ENCODE measurements at regions not wholly inside any gene's neighbourhood (a gene's known extent, or its start where the extent isn't known, plus 50 kb on each side); places are given as distances from the start of the nearest gene placed in this dataset.

DNA sequence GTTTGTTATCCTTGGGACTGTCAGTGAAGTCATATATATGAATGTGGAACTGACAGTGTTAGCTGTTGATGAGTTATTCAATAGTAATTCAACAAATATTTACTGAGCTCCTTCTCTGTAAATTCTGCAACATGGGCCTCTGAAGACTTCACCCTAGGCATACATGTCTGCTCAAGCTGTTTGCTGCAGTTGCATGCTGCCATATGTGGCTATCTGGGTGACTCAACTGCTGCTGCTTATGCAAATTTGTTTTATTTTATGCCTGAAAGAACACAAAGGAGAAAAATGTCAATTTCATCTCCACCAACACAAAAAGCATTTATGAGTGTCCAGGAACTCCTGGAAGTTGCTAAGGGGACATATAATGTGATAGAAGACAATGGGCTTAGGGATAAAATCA lies 417.6 kb downstream of the AASDHPPT start:
- Histone ChIP-seq H3K9me3 (no peaks in the 10 kb centered on the region), H3K4me1 (no peaks in the 10 kb centered on the region), H3K27ac (no peak overlapping the region), H3K36me3 (no peaks in the 10 kb centered on the region), H3K4me3 (no peak overlapping the region), H3K27me3 (no peaks in the 10 kb centered on the region)
- no peak for DNase-seq (ENCODE audit: extremely low spot score in 2 of 2)
- intact Hi-C loops (cut with DNase I), result no loop called here
- TF ChIP-seq POLR2AphosphoS5 (IDR thresholded peaks at IDR 0.05; ENCODE audit: insufficient read depth in 1 of 2, low read depth in 1 of 2), result no peak
- no peak for TF ChIP-seq POLR2A (IDR thresholded peaks at IDR 0.05)
- TF ChIP-seq, protein P1, sequence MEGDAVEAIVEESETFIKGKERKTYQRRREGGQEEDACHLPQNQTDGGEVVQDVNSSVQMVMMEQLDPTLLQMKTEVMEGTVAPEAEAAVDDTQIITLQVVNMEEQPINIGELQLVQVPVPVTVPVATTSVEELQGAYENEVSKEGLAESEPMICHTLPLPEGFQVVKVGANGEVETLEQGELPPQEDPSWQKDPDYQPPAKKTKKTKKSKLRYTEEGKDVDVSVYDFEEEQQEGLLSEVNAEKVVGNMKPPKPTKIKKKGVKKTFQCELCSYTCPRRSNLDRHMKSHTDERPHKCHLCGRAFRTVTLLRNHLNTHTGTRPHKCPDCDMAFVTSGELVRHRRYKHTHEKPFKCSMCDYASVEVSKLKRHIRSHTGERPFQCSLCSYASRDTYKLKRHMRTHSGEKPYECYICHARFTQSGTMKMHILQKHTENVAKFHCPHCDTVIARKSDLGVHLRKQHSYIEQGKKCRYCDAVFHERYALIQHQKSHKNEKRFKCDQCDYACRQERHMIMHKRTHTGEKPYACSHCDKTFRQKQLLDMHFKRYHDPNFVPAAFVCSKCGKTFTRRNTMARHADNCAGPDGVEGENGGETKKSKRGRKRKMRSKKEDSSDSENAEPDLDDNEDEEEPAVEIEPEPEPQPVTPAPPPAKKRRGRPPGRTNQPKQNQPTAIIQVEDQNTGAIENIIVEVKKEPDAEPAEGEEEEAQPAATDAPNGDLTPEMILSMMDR (IDR thresholded peaks at IDR 0.05), result no peak

DNA sequence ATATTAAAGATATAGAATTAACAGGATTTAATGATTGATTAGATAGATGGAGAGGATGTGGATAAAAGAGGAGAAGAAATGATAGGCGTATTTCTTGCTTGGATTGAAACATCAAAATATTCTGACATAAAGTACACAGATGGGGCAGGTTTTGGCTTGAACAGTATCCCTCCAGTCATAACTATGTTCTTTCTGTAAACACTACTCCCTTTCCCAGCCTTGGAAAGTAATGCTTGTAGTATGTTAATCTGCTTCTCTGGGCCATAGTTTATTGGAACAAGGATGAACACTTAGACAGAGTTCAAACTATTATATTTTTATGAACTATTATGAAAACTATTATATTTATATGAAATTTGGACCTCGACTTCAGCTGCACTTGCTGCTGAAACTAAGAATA lies 419.2 kb downstream of the AASDHPPT start:
- intact Hi-C loops (cut with DNase I), result no loop called here
- Histone ChIP-seq H3K9me3 (no peaks in the 10 kb centered on the region), H3K36me3 (no peaks in the 10 kb centered on the region), H3K4me3 (no peak overlapping the region), H3K27me3 (no peaks in the 10 kb centered on the region), H3K4me1 (no peaks in the 10 kb centered on the region), H3K27ac (no peak overlapping the region)
- no peak for DNase-seq (ENCODE audit: extremely low spot score in 2 of 2)
- TF ChIP-seq POLR2AphosphoS5 (IDR thresholded peaks at IDR 0.05; ENCODE audit: insufficient read depth in 1 of 2, low read depth in 1 of 2) (no peak), POLR2A (IDR thresholded peaks at IDR 0.05) (no peak)
- TF ChIP-seq, protein P1 (IDR thresholded peaks at IDR 0.05), result no peak

DNA sequence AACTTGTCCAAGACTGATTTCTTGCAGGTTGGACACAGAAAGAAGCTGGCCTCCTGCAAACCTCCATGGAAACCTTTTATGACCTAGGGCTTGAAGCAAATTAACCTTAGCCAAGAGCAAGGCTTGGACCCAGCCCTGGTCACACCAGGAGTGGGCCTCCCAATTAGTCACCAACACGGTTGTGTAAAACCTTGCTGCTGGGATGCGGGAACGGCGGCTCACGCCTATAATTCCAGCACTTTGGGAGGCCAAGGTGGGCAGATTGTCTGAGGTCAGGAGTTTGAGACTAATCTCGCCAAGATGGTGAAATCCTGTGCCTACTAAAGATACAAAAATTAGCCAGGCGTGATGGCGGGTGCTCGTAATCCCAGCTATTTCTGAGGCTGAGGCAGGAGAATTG lies 419.9 kb downstream of the AASDHPPT start:
- intact Hi-C loops (cut with DNase I), result no loop called here
- Histone ChIP-seq H3K4me1 (no peaks in the 10 kb centered on the region), H3K27me3 (no peaks in the 10 kb centered on the region), H3K9me3 (no peaks in the 10 kb centered on the region), H3K4me3 (no peak overlapping the region), H3K27ac (no peak overlapping the region), H3K36me3 (no peaks in the 10 kb centered on the region)
- DNase-seq (ENCODE audit: extremely low spot score in 2 of 2), result no peak
- TF ChIP-seq, protein P1 (IDR thresholded peaks at IDR 0.05), result no peak
- TF ChIP-seq POLR2AphosphoS5 (IDR thresholded peaks at IDR 0.05; ENCODE audit: insufficient read depth in 1 of 2, low read depth in 1 of 2), result no peak
- no peak for TF ChIP-seq POLR2A (IDR thresholded peaks at IDR 0.05)

DNA sequence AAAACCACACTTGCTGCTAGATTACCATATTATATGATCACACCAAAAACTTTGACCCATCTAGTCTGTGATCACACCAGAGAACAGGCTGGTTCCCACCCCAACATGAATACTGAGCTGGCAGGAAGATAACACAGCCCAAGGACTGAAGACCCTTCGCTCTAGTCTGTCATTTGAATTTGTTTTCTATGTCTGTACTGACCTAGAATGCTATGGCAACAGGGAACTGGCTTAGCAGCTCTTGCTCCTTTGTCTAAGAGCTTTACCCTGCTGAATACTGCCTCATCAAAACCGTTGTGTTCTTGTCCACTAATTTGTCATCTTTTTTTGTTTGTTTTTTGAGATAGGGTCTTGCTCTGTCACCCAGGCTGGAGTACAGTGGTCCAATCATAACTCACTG lies 420.4 kb downstream of the AASDHPPT start:
- no peaks in the 10 kb centered on the region for H3K9me3 ChIP-seq
- H3K36me3 ChIP-seq, result no peaks in the 10 kb centered on the region
- no peak for DNase-seq (ENCODE audit: extremely low spot score in 2 of 2)
- no peaks in the 10 kb centered on the region for H3K4me1 ChIP-seq
- no peak overlapping the region for H3K27ac ChIP-seq
- intact Hi-C loops (cut with DNase I), result no loop called here
- H3K27me3 ChIP-seq, result no peaks in the 10 kb centered on the region
- H3K4me3 ChIP-seq, result no peak overlapping the region
- TF ChIP-seq, protein P1 (IDR thresholded peaks at IDR 0.05), result no peak
- TF ChIP-seq POLR2A (IDR thresholded peaks at IDR 0.05) (no peak), POLR2AphosphoS5 (IDR thresholded peaks at IDR 0.05; ENCODE audit: insufficient read depth in 1 of 2, low read depth in 1 of 2) (no peak)

DNA sequence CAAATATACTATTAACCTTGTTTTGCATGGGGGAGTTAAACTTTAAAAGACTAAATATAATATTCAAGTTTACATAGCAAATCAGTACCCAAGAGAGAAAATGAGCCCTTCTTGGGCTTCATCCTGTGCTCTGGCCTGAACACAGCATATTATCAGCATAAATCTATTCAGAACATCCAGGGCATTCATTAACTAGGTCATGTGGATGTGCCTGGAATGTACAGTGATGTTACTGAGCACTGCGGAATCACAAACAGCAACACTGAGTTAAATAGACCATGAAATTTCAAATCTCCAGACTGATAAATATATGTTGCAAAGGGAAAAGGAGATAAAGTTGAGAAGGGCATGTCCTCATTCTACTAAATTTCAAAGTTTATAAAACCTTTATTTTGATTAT lies 426.4 kb downstream of the AASDHPPT start:
- TF ChIP-seq POLR2A (IDR thresholded peaks at IDR 0.05) (no peak), POLR2AphosphoS5 (IDR thresholded peaks at IDR 0.05; ENCODE audit: insufficient read depth in 1 of 2, low read depth in 1 of 2) (no peak)
- TF ChIP-seq, protein P1 (IDR thresholded peaks at IDR 0.05), result no peak
- no peaks in the 10 kb centered on the region for H3K27me3 ChIP-seq
- H3K4me3 ChIP-seq, result no peak overlapping the region
- H3K36me3 ChIP-seq, result no peaks in the 10 kb centered on the region
- no peaks in the 10 kb centered on the region for H3K4me1 ChIP-seq
- intact Hi-C loops (cut with DNase I), result no loop called here
- H3K9me3 ChIP-seq, result no peaks in the 10 kb centered on the region
- H3K27ac ChIP-seq, result no peak overlapping the region
- DNase-seq (ENCODE audit: extremely low spot score in 2 of 2), result no peak

Data from vagina (tissue), 2 donors.